Activated T-cell treated with anti-CD3 and anti-CD28 coated beads, Interleukin-2, amount 50 U/mL, for 24 hours (primary cell): ENCODE measurements at regions not wholly inside any gene's neighbourhood (a gene's known extent, or its start where the extent isn't known, plus 50 kb on each side); places are given as distances from the start of the nearest gene placed in this dataset.
"Not testable (repeated sequence)": the region's sequence is repeated elsewhere in the genome, so short reads cannot be mapped to it uniquely, and the experiment has no call there.

Experiments used
- DNase-seq: peaks from one replicate; pipeline ENCODE4 v3.0.0-alpha.2; 2020
- H3K27ac Mint-ChIP-seq: 2 replicates; pipeline ENCODE4 v1.8.0; 2020; ENCODE audit warnings: mild to moderate bottlenecking, mixed read lengths
- H3K27me3 Mint-ChIP-seq: 2 replicates; pipeline ENCODE4 v1.8.0; 2020; ENCODE audit warnings: mixed read lengths
- H3K36me3 Mint-ChIP-seq: 2 replicates; pipeline ENCODE4 v1.8.0; 2020; ENCODE audit warnings: low read depth, mixed read lengths
- H3K4me1 Mint-ChIP-seq: 2 replicates; pipeline ENCODE4 v1.8.0; 2020; ENCODE audit warnings: low read depth, mixed read lengths
- H3K4me3 Mint-ChIP-seq: 2 replicates; pipeline ENCODE4 v1.8.0; 2020; ENCODE audit warnings: mild to moderate bottlenecking, moderate library complexity, mixed read lengths
- H3K9me3 Mint-ChIP-seq: 2 replicates; pipeline ENCODE4 v1.8.0; 2020; ENCODE audit warnings: mixed read lengths

DNA sequence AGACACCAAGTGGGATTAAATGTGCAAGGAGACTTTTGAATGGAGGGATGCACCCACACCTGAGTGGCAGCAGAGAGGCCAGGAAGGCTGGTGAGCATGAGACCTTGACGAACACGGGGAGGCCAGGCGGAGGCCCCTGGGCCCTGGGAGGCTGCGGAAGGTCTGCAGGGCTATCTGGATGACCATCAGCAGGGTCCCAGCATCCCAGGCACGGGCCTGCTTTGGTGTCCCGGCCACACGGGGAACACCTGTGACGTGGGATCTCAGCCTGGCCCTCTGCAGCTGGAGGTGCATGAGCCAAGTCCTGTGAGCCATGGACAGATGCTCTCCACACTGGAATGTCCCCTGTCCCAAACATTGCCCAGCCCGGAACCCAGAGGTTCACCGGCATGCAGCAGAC, 174.0 kb upstream of the FOXD4L5 start:
- no peaks in the 10 kb centered on the region for H3K27me3 Mint-ChIP-seq
- no peaks in the 10 kb centered on the region for H3K36me3 Mint-ChIP-seq
- no peak for DNase-seq
- no peak overlapping the region for H3K4me3 Mint-ChIP-seq
- H3K4me1 Mint-ChIP-seq, result no peaks in the 10 kb centered on the region
- H3K27ac Mint-ChIP-seq, result no peak overlapping the region
- peaks cover 24% of the 10 kb centered on the region for H3K9me3 Mint-ChIP-seq

DNA sequence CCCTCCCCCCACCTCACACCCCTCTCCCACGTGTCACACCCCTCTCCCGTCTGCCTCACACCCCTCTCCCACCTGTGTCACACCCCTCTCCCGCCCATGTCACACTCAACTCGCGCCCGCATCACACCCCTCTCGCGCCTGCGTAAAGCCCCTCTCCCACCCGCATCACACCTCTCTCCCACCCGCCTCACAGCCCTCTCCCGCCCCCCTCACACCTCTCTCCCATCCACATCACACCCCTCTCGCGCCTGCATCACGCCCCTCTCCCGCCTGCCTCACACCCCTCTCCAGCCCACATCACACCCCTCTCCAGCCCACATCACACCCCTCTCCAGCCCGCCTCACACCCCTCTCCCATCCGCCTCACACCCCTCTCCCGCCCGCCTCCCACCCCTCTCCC, 173.5 kb upstream of the FOXD4L5 start:
- no peak overlapping the region for H3K4me3 Mint-ChIP-seq
- DNase-seq, result no peak
- no peaks in the 10 kb centered on the region for H3K4me1 Mint-ChIP-seq
- no peaks in the 10 kb centered on the region for H3K27me3 Mint-ChIP-seq
- no peaks in the 10 kb centered on the region for H3K36me3 Mint-ChIP-seq
- H3K9me3 Mint-ChIP-seq, result peaks cover 19% of the 10 kb centered on the region
- no peak overlapping the region for H3K27ac Mint-ChIP-seq

DNA sequence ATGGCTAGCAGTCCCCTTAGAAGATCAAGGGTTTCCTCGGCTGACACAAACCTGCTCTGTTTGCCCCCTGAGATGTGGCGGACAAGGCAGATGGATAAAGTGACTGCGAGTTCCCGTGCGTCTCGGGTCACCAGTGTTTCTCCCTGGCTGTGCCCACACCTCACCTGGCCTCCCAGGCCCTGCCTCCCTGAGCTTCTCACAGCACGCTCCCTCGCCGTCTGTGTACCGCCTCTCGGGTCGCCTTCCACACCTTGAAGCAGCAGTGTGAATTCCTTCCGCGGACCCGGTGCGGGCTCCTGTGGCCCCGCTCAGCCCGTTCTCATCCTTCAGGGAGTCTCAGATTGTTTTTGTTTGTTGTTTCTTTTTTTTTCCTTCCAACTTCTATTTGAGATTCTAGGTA, 172.0 kb upstream of the FOXD4L5 start:
- H3K36me3 Mint-ChIP-seq, H3K4me1 Mint-ChIP-seq, H3K27ac Mint-ChIP-seq, H3K27me3 Mint-ChIP-seq, DNase-seq, H3K4me3 Mint-ChIP-seq, H3K9me3 Mint-ChIP-seq: not testable (repeated sequence)

DNA sequence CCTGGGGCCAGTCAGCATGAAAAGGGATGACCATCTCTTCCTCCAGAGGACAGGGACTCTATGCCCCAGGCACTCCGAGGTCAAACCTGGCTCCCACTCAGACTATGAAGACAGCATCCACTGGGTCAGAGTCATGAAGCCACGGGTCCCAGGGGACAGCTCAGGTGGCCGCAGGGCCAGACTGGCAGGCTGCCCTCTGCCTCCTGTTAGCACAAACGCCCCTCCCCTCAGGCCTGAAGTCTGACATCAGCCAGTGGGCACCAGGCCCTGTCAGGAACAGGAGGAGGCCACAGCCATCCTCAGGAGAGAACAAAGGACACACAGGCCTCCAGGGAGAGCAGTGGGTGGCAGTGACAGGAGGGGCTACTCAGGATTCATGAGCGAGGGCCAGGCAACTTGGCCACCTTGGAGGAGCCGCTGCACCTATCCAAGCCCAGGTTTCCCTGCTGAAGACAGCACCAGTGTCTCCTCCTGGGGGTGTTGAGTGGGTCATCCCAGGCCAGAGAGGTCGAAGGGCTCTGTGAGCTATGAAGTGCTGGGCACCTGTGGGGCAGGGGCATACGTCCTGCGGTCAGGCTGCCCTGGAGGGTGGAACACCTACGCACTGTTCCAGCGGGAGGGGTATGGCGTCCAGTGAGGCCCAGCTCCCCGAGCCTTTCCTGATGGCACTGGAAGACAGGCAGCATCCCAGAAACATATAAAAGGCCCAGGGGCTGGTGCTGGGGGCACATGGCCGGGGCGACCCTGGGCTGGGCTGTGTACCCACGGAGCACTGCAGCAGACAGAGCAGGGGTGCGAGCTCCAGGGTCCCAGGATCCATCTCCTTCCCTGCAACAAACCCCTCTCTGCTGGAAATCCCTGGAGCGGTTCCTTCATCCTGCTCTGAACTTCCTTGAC, 171.0 kb upstream of the FOXD4L5 start:
- not testable (repeated sequence) for H3K27me3 Mint-ChIP-seq, DNase-seq, H3K9me3 Mint-ChIP-seq, H3K4me1 Mint-ChIP-seq, H3K36me3 Mint-ChIP-seq, H3K27ac Mint-ChIP-seq, H3K4me3 Mint-ChIP-seq

DNA sequence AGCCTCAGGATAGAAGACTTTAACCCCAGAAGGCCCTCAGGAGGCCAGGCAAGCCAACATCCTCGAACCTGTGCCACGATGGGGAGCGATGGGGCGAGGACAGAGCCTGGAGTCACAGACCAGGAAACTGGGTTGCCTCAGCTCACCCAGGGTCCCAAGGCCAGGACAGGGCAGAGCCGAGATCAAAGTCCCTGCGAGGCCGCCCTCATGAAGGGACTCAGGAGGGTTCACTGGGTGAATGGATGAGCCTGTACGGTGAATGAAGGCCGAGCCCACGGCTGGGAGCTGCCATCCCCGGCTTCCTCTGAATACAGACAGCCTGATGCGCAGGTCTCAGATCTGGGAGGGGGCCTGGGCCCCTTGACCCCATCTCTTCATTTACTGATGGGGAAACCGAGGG, 170.1 kb upstream of the FOXD4L5 start:
- DNase-seq, H3K9me3 Mint-ChIP-seq, H3K27ac Mint-ChIP-seq, H3K36me3 Mint-ChIP-seq, H3K4me3 Mint-ChIP-seq, H3K27me3 Mint-ChIP-seq, H3K4me1 Mint-ChIP-seq: not testable (repeated sequence)

DNA sequence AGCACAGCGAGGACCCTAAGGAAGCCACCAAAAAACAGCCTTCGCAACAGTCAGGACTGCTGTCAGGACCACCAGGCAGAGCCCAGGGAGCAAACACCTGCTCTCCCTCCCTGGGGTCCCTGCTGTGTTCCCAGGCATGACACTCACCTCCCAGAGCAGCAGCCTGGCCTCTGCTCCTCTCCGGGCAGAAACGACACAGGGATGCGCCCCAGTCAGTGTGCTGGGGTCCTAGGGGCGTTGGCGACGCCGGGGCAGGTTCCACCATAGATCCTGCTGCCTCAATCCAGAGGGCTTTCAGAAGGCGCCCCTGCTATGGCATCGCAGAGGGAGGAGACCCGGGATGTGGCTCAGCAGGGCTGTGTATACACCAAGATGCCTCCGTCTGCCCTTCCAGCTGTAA, 169.7 kb upstream of the FOXD4L5 start:
- H3K27me3 Mint-ChIP-seq, DNase-seq, H3K36me3 Mint-ChIP-seq, H3K4me3 Mint-ChIP-seq, H3K9me3 Mint-ChIP-seq, H3K4me1 Mint-ChIP-seq, H3K27ac Mint-ChIP-seq: not testable (repeated sequence)

DNA sequence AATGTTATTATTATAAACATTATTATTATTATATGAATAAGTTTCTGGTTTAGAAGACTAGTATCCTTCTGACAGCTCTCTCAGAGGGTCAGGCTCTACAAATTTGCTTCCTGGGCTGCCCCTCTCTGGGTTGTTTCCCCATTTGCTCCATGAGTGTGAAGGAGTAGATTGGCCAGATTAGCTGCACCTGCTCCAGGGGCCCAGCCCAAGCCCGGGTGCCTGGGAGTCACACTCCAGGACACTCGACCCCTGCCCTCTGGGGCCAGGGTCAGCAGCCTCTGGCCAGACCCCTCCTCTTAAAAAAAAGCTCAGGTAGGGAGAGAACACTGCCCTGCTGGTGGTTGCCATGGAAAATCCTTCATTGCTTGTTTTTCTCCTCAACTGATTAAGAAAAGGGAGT, 169.0 kb upstream of the FOXD4L5 start:
- not testable (repeated sequence) for H3K4me1 Mint-ChIP-seq, DNase-seq, H3K36me3 Mint-ChIP-seq, H3K27me3 Mint-ChIP-seq, H3K9me3 Mint-ChIP-seq, H3K27ac Mint-ChIP-seq, H3K4me3 Mint-ChIP-seq

DNA sequence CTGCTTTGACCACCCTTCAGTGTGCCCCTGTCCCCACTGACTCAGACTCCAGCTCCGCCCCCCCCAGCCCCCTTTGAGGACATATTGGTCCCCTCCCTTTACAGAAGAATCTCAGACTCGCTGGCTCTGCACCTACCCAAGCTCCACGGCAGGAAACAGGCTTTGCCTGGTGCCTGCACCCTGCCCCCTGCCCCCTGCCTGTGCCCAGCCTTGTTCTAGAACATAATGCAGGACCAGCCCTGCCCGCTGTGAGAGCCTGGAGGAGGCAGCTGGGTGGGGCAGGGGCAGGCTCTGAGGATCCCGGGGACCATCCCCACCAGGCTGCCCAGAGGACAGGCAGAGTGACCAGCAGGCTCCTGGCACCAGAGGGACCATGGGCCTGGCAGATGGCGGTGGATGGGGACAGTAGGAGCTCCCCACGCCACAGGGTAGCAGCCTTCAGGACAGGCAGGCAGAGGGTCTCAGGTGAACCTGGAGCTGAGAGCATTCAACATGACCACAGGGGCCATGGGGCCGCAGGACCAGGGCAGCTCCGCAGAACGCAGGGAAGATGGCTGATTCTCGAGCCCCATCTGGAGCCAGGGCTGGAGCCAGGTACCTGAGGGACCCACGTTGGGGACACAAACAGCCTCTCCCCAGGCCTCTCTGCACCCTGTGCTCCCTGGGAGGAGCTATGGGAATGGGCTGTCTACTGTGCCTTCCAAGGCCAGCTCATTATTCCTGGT, 165.0 kb upstream of the FOXD4L5 start:
- H3K4me3 Mint-ChIP-seq, H3K27ac Mint-ChIP-seq: not testable (repeated sequence)

DNA sequence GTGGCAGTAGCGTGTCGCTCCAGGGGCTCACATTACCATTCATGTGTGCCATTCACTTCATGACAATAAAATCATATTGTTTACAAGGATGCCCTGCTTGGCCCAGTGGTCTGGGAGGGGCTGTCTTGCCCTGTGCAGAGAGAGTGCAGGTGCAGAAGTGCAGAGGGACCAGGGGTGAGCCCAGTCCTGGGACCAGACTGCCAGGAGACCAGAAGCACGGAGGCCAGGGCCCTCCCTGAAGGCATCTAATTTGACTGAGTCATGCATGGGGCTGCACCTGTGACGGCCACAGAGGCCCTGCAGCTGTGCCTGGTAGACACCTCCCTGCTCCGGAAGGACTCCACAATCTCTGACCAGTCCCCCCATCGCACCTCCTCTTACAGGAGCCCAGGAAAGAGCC, 164.4 kb upstream of the FOXD4L5 start:
- Mint-ChIP-seq H3K4me3 (no peak overlapping the region), H3K4me1 (no peaks in the 10 kb centered on the region), H3K9me3 (peaks cover 20% of the 10 kb centered on the region), H3K27me3 (no peaks in the 10 kb centered on the region), H3K27ac (no peak overlapping the region), H3K36me3 (no peaks in the 10 kb centered on the region)
- DNase-seq, result no peak

More for the DNA sequence above, 165.0 kb upstream of the FOXD4L5 start:
- not testable (repeated sequence) for DNase-seq, H3K4me1 Mint-ChIP-seq, H3K36me3 Mint-ChIP-seq, H3K27me3 Mint-ChIP-seq
- H3K9me3 Mint-ChIP-seq, result peaks cover 20% of the 10 kb centered on the region

DNA sequence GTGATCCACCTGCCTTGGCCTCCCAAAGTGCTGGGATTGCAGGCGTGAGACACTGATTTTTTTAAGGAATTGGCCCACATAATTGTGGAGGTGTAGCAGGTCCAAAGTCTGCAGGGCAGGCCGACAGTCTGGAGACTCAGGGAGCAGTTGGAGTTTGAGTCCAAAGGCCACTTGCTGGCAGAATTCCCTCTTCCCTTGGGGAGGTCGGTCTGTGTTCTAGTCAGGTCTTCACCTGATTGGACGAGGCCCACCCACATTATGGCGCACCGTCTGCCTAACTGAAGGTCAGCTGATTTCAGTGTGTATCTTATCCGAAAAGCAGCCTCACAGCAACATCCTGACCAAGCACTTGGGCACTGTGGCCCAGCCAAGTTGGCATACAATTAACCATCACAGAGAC, 162.1 kb upstream of the FOXD4L5 start:
- H3K4me1 Mint-ChIP-seq, H3K27ac Mint-ChIP-seq, DNase-seq, H3K4me3 Mint-ChIP-seq, H3K27me3 Mint-ChIP-seq, H3K36me3 Mint-ChIP-seq: not testable (repeated sequence)
- peaks cover 23% of the 10 kb centered on the region for H3K9me3 Mint-ChIP-seq

DNA sequence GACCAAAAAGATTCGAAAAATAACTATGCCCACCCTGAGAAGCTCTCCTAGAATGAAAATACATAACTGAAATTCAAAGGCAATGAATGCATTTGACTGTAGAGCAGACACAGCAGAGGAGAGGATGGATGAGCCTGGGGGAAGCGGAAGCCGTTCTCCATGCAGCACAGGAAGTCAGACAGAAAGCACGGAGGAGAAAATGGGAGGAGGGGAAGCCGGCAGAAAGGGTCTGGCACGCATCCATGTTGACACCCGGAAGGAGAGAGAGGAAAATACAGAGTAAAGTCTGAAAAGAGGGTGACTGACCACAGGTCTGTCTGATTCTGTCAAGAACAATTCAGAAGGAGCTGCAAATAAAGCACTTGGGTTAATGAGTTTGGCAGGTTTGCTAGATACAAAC, 161.0 kb upstream of the FOXD4L5 start:
- not testable (repeated sequence) for H3K36me3 Mint-ChIP-seq, DNase-seq, H3K27me3 Mint-ChIP-seq, H3K4me1 Mint-ChIP-seq, H3K4me3 Mint-ChIP-seq, H3K27ac Mint-ChIP-seq
- peaks cover 23% of the 10 kb centered on the region for H3K9me3 Mint-ChIP-seq

DNA sequence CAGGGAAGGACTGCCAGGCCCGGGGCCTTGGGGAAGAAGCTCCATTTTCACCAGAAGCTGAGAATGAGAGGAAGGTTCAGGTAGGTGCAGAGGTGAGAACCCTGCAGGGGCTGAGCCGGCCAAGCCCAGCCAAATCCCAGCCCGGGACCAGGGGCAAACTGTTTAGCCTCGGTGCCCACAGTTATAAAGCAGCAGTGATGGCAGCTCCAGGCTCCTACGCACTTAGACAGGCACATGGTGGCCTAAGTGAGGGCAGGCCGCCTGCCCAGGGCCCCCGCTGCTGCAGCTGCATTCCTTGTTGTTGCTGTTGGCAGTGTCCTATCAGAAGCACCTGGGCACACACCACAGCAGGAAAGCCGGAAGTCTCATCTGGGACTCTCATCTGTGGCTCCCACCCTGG, 159.9 kb upstream of the FOXD4L5 start:
- Mint-ChIP-seq H3K36me3 (no peaks in the 10 kb centered on the region), H3K27ac (no peak overlapping the region), H3K27me3 (no peaks in the 10 kb centered on the region), H3K4me3 (no peak overlapping the region), H3K9me3 (peaks cover 23% of the 10 kb centered on the region), H3K4me1 (no peaks in the 10 kb centered on the region)
- no peak for DNase-seq

DNA sequence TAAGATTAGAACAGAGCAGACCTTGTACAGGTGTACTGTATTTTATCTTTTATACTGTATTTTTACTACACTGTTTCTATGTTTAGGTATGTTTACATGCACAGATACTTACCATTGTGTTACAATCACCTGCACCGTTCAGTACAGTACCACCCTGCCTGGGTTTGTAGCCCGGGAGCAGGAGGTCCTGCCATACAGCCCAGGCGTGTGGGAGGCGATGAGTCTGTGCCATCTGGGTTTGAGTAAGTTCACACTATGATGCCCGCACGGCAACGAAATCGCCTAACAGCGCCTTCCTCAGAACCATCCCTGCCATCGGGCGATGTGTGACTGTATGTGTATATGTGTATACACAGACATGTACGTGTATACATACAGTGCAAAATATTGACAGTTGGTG, 157.1 kb upstream of the FOXD4L5 start:
- DNase-seq, H3K36me3 Mint-ChIP-seq, H3K27me3 Mint-ChIP-seq, H3K27ac Mint-ChIP-seq, H3K4me1 Mint-ChIP-seq, H3K4me3 Mint-ChIP-seq: not testable (repeated sequence)
- H3K9me3 Mint-ChIP-seq, result peaks cover 17% of the 10 kb centered on the region

DNA sequence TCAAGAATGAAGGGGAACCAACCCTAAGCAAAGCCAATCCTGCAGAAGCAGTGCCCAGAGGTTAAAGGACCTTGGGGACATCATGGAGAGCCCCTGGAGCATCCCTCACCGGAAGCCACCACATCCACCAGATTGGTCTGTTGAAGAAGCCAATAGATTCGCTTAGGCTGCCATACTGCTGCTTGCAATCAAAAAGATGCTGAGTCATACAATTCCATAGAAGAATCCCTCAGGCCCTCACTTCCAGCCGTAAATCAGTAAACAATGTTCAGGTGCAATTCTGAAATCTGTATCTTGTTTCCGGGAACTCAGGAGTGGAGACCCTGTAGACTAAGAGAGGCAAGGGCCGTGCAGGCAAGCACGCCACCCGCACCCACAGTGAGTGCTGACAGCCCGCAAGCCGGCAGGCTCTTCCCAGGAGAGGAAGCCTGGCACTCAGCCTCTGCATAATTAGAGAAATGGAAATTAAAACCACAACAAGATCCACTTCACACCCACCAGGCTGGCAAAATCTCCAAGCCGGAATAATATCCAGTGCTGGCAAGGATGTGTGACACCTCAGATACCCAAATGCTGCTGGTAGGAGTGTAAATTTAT, 156.4 kb upstream of the FOXD4L5 start:
- not testable (repeated sequence) for H3K36me3 Mint-ChIP-seq, H3K4me3 Mint-ChIP-seq, H3K4me1 Mint-ChIP-seq, DNase-seq, H3K27ac Mint-ChIP-seq, H3K27me3 Mint-ChIP-seq
- H3K9me3 Mint-ChIP-seq, result peaks cover 24% of the 10 kb centered on the region

DNA sequence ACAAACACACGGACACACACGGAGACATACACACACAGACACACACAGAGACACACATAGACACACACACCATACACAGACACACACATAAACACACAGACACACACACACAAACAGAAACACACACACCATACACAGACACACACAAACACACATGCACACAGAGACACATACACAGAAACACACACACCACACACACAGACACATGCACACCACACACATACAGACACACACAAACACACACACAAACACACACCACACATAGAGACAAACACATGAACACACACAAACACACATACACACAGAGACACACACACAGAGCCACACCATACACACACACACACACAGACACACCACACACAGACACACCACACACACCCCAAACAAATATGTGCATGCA, 152.7 kb upstream of the FOXD4L5 start:
- Mint-ChIP-seq H3K36me3 (no peaks in the 10 kb centered on the region), H3K27ac (no peak overlapping the region), H3K27me3 (peaks cover 2% of the 10 kb centered on the region), H3K4me3 (no peak overlapping the region), H3K4me1 (no peaks in the 10 kb centered on the region), H3K9me3 (peaks cover 33% of the 10 kb centered on the region)
- DNase-seq, result no peak
